DND-41 (cell line): ENCODE measurements at regions not wholly inside any gene's neighbourhood (a gene's known extent, or its start where the extent isn't known, plus 50 kb on each side); places are given as distances from the start of the nearest gene placed in this dataset.

Experiments used
- ATAC-seq: fragments of 200-7000 bp; cut with Tn5 transposase; 3 replicates; pipeline ENCODE4 v1.9.1; 2021; ENCODE audit warnings: low read depth; ENCODE audit not compliant: insufficient read depth
- DNase-seq: peaks from one replicate; pipeline ENCODE4 v3.0.0-alpha.2; 2020
- H2AFZ ChIP-seq: 2 replicates; pipeline ENCODE4 v1.6.0; 2012; ENCODE audit warnings: low read depth, low read length
- H3K27ac ChIP-seq: 2 replicates; pipeline ENCODE4 v1.5.1; 2012; ENCODE audit warnings: low read length, inconsistent platforms
- H3K27me3 ChIP-seq: fragments of 200-600 bp; sonication (generic); 2 replicates; pipeline ENCODE4 v1.6.0; 2012; ENCODE audit warnings: low read length, mild to moderate bottlenecking, inconsistent platforms; ENCODE audit not compliant: insufficient read depth, poor library complexity
- H3K36me3 ChIP-seq: 2 replicates; pipeline ENCODE4 v1.5.1; 2012; ENCODE audit warnings: low read length, inconsistent platforms; ENCODE audit not compliant: insufficient read depth
- H3K4me1 ChIP-seq: 2 replicates; pipeline ENCODE4 v1.5.1; 2012; ENCODE audit warnings: mild to moderate bottlenecking, low read length; ENCODE audit not compliant: insufficient read depth
- H3K4me2 ChIP-seq: 2 replicates; pipeline ENCODE4 v1.6.0; 2012; ENCODE audit warnings: mild to moderate bottlenecking, moderate library complexity, low read length, inconsistent platforms; ENCODE audit not compliant: insufficient read depth
- H3K4me3 ChIP-seq, 2 experiments: fragments of 200-600 bp in 1 of 2; shearing (Covaris generic) in 1 of 2; 2 replicates each; pipeline ENCODE4 v1.5.1; 2012 to 2016; ENCODE audit warnings: inconsistent platforms in 2 of 2, low read length in 2 of 2, mild to moderate bottlenecking in 2 of 2, low read depth in 1 of 2, moderate library complexity in 1 of 2
- H3K79me2 ChIP-seq: 2 replicates; pipeline ENCODE4 v1.6.0; 2012; ENCODE audit warnings: low read length, inconsistent platforms; ENCODE audit not compliant: insufficient read depth
- H3K9ac ChIP-seq: 2 replicates; pipeline ENCODE4 v1.6.0; 2012; ENCODE audit warnings: low read depth, mild to moderate bottlenecking, inconsistent platforms, low read length, moderate library complexity
- H3K9me3 ChIP-seq: 2 replicates; pipeline ENCODE4 v1.5.1; 2012; ENCODE audit warnings: low read length, moderate library complexity, mild to moderate bottlenecking, inconsistent platforms; ENCODE audit not compliant: insufficient read depth, severe bottlenecking
- H4K20me1 ChIP-seq: 2 replicates; pipeline ENCODE4 v1.6.0; 2012; ENCODE audit warnings: low read length; ENCODE audit not compliant: insufficient read depth
- CTCF ChIP-seq: IDR thresholded peaks from 2 replicates; pipeline ENCODE4 v1.5.1; 2012; ENCODE audit warnings: borderline replicate concordance, low read length, moderate library complexity, mild to moderate bottlenecking; ENCODE audit not compliant: poor library complexity, severe bottlenecking; ENCODE audit errors: extremely low read depth
- EZH2 ChIP-seq: IDR thresholded peaks from 3 replicates; pipeline ENCODE4 v1.6.1; 2012; ENCODE audit warnings: borderline replicate concordance, low read depth, mild to moderate bottlenecking, moderate library complexity, low read length, inconsistent platforms; ENCODE audit not compliant: severe bottlenecking

GRCh38 chrX:117522725-117523700, 593.6 kb downstream of the KLHL13 start:
- Histone ChIP-seq H3K4me1 (no peaks in the 10 kb centered on the region), H3K9ac (no peak overlapping the region), H3K36me3 (no peaks in the 10 kb centered on the region), H3K9me3 (no peaks in the 10 kb centered on the region), H3K27me3 (no peaks in the 10 kb centered on the region), H2AFZ (no peak overlapping the region), H4K20me1 (no peaks in the 10 kb centered on the region), H3K27ac (no peak overlapping the region), H3K4me3 (no peak overlapping the region), H3K4me2 (no peak overlapping the region), H3K79me2 (no peaks in the 10 kb centered on the region)
- ATAC-seq (no peak), DNase-seq (no peak)
- TF ChIP-seq CTCF (no peak), EZH2 (no peak)

- no peak overlapping the region for H2AFZ ChIP-seq
- ATAC-seq (no peak), DNase-seq (no peak)
- no peaks in the 10 kb centered on the region for H3K36me3 ChIP-seq
- no peaks in the 10 kb centered on the region for H3K27me3 ChIP-seq
- TF ChIP-seq EZH2 (no peak), CTCF (no peak)
- no peak overlapping the region for H3K4me3 ChIP-seq
- H4K20me1 ChIP-seq: no peaks in the 10 kb centered on the region
- H3K4me1 ChIP-seq: no peaks in the 10 kb centered on the region
- H3K9ac ChIP-seq: no peak overlapping the region
- H3K9me3 ChIP-seq: no peaks in the 10 kb centered on the region
- H3K27ac ChIP-seq: no peak overlapping the region
- H3K79me2 ChIP-seq: no peaks in the 10 kb centered on the region
- H3K4me2 ChIP-seq: no peak overlapping the region
Measured at GRCh38 chrX:117517994-117518393, 598.6 kb downstream of the KLHL13 start.

GRCh38 chrX:117511379-117511778, 605.2 kb downstream of the KLHL13 start:
- Histone ChIP-seq H3K9me3 (no peaks in the 10 kb centered on the region), H3K27ac (no peak overlapping the region), H2AFZ (no peak overlapping the region), H3K27me3 (no peaks in the 10 kb centered on the region), H3K4me2 (no peak overlapping the region), H4K20me1 (no peaks in the 10 kb centered on the region), H3K9ac (no peak overlapping the region), H3K4me1 (no peaks in the 10 kb centered on the region), H3K4me3 (no peak overlapping the region), H3K79me2 (no peaks in the 10 kb centered on the region), H3K36me3 (no peaks in the 10 kb centered on the region)
- ATAC-seq: no peak
- DNase-seq: no peak
- no peak for TF ChIP-seq CTCF

GRCh38 chrX:117510453-117510852, 606.2 kb downstream of the KLHL13 start:
- TF ChIP-seq EZH2 (no peak), CTCF (no peak)
- DNase-seq (no peak), ATAC-seq (no peak)
- Histone ChIP-seq H3K36me3 (no peaks in the 10 kb centered on the region), H3K4me1 (no peaks in the 10 kb centered on the region), H3K9me3 (no peaks in the 10 kb centered on the region), H3K9ac (no peak overlapping the region), H4K20me1 (no peaks in the 10 kb centered on the region), H3K4me3 (no peak overlapping the region), H3K79me2 (no peaks in the 10 kb centered on the region), H2AFZ (no peak overlapping the region), H3K4me2 (no peak overlapping the region), H3K27ac (no peak overlapping the region), H3K27me3 (no peaks in the 10 kb centered on the region)
